OCI-LY3 (cell line): ENCODE measurements at regions not wholly inside any gene's neighbourhood (a gene's known extent, or its start where the extent isn't known, plus 50 kb on each side); places are given as distances from the start of the nearest gene placed in this dataset.

ENCODE experiments used
- H2AFZ ChIP-seq: fragments of 200-600, 300-600 bp; shearing (Covaris generic); 2 replicates; pipeline ENCODE4 v1.6.0; 2014; ENCODE audit warnings: antibody characterized with exemption, low read depth, low read length
- H3K27ac ChIP-seq: fragments of 200-600, 300-600 bp; sonication (generic); 2 replicates; pipeline ENCODE4 v1.5.1; 2014; ENCODE audit warnings: mild to moderate bottlenecking, low read length, moderate library complexity, mixed read lengths
- H3K27me3 ChIP-seq: fragments of 200-600, 300-600 bp; sonication (generic); 2 replicates; pipeline ENCODE4 v1.6.1; 2014; ENCODE audit warnings: low read depth, low read length, mixed read lengths
- H3K36me3 ChIP-seq: fragments of 200-600, 300-600 bp; sonication (generic); replicated peaks from 2 replicates; pipeline ENCODE3; 2014; ENCODE audit warnings: low read depth, low read length, mixed read lengths
- H3K4me1 ChIP-seq: fragments of 300-600, 200-600 bp; sonication (generic); 2 replicates; pipeline ENCODE4 v1.6.1; 2014; ENCODE audit warnings: low read length, mixed read lengths
- H3K4me2 ChIP-seq: fragments of 200-600, 300-600 bp; sonication (generic); 2 replicates; pipeline ENCODE4 v1.6.1; 2014; ENCODE audit warnings: low read length, mixed read lengths
- H3K4me3 ChIP-seq: fragments of 300-600, 200-600 bp; sonication (generic); 2 replicates; pipeline ENCODE4 v1.5.1; 2014; ENCODE audit warnings: antibody characterized with exemption, mild to moderate bottlenecking, low read length, moderate library complexity
- H3K79me2 ChIP-seq: fragments of 300-600, 200-600 bp; shearing (Covaris generic); 2 replicates; pipeline ENCODE4 v1.6.1; 2014; ENCODE audit warnings: mild to moderate bottlenecking, low read length, mixed read lengths
- H3K9ac ChIP-seq: fragments of 300-600, 200-600 bp; shearing (Covaris generic); 2 replicates; pipeline ENCODE4 v1.6.0; 2014; ENCODE audit warnings: mild to moderate bottlenecking, low read length, moderate library complexity
- H3K9me3 ChIP-seq: fragments of 200-600, 300-600 bp; shearing (Covaris generic); 2 replicates; pipeline ENCODE4 v1.6.1; 2014; ENCODE audit warnings: low read length, mixed read lengths; ENCODE audit not compliant: insufficient read depth
- H4K20me1 ChIP-seq: fragments of 200-600, 300-600 bp; sonication (generic); 2 replicates; pipeline ENCODE4 v1.6.1; 2016; ENCODE audit warnings: low read length, mixed read lengths; ENCODE audit not compliant: insufficient read depth
- EZH2phosphoT487 ChIP-seq: fragments of 200-600 bp; shearing (Covaris generic); IDR thresholded peaks from 2 replicates; pipeline ENCODE4 v1.6.1; 2018; ENCODE audit warnings: antibody characterized with exemption, mixed run types, low read depth
- TF ChIP-seq, protein P1 (sequence below): fragments of 200-600, 300-600 bp; sonication (generic); IDR thresholded peaks from 2 replicates; pipeline ENCODE4 v1.5.1; 2014; ENCODE audit warnings: antibody characterized with exemption, low read length, low read depth

DNA sequence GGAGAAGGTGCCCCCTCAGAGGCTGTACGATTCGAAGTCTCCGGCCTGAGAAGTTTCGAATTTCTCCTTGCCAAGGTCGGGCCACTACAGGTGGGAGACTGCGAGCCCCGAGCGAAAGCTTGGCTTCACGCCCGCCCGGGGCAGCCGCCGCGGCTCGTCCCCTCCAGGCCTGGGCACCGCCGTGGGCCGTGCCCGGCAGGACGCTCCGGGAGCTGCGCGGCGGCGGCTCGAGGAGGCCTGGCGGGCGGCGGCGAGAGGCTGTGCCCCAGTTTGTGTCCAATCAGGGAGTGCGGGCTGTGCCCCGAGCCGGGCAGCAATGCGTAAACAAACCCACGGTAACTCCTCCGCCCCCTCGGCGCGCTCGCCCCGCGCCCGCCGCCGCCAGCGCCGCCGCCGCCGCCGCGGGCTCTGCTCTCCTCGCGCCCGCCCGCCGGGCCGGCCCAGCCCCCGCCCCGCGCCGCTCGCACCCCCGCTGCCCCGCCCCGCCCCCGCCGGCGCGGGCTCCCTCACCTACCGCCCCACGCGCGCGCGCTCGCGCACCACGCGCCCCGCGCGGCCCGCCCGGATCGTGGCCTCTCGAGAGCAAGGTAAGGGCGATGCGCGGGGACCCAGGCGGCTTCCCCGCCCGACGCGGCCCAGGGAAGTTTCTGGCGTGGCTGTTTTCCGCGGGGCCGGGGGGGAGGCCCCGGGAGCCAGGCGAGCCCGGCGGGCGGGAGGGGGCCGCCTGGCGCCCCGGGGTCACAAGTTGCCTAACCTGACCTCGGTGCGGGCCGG is 57.8 kb upstream of the PCGF5 start:
- Histone ChIP-seq H3K9ac (peak overlapping the region; percentile 84), H3K4me2 (peak overlapping the region; percentile 93), H2AFZ (0 out of 2 replicates have a peak overlapping the region, but pooled peaks have one; percentile 6), H4K20me1 (peaks cover 5% of the 10 kb centered on the region; the same call in 1 of the 2 replicates), H3K9me3 (no peaks in the 10 kb centered on the region), H3K27me3 (no peaks in the 10 kb centered on the region), H3K27ac (peak overlapping the region; percentile 72), H3K36me3 (no peaks in the 10 kb centered on the region), H3K4me3 (peak overlapping the region; percentile 96), H3K4me1 (peaks cover 16% of the 10 kb centered on the region), H3K79me2 (peaks cover 44% of the 10 kb centered on the region)
- TF ChIP-seq, protein P1, sequence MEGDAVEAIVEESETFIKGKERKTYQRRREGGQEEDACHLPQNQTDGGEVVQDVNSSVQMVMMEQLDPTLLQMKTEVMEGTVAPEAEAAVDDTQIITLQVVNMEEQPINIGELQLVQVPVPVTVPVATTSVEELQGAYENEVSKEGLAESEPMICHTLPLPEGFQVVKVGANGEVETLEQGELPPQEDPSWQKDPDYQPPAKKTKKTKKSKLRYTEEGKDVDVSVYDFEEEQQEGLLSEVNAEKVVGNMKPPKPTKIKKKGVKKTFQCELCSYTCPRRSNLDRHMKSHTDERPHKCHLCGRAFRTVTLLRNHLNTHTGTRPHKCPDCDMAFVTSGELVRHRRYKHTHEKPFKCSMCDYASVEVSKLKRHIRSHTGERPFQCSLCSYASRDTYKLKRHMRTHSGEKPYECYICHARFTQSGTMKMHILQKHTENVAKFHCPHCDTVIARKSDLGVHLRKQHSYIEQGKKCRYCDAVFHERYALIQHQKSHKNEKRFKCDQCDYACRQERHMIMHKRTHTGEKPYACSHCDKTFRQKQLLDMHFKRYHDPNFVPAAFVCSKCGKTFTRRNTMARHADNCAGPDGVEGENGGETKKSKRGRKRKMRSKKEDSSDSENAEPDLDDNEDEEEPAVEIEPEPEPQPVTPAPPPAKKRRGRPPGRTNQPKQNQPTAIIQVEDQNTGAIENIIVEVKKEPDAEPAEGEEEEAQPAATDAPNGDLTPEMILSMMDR: no peak
- TF ChIP-seq EZH2phosphoT487: no peak

DNA sequence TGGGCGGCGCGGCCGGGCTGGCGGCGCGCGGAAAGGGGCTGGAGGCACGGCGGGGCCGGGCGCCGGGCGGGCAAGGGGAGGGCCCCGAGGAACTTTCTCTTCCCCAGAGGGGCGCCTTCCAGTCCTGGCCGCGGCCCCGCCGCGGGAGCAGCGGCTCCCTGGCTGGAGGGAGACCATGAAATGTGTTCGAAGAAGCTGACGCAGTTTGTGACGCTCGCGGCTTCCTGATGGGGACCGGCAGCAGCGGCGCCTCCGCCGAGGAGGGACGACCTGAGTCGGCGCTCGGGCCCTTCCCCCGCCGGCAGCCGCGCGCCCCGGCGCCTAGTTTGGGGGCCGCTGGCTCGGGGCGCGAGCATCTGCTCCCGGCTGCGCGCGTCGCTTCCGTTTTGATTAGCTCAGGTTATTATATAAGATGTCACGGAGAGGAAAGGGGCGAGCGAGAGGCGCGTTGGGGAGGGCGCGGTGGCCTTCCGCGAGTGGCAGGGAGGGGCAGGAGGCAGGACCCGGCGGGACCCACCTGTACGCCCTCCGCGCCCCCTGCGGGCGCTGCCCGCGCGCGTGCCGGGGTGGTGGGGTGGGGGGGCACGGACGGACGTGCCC is 57.1 kb upstream of the PCGF5 start:
- H3K27me3 ChIP-seq: no peaks in the 10 kb centered on the region
- peak overlapping the region; percentile 4; the same call in 1 of the 2 replicates for H2AFZ ChIP-seq
- H3K9me3 ChIP-seq: no peaks in the 10 kb centered on the region
- TF ChIP-seq, protein P1: no peak
- TF ChIP-seq EZH2phosphoT487: no peak
- H3K9ac ChIP-seq: peak overlapping the region; percentile 81
- H3K27ac ChIP-seq: peak overlapping the region; percentile 72
- H3K4me2 ChIP-seq: peak overlapping the region; percentile 92
- peaks cover 51% of the 10 kb centered on the region for H3K79me2 ChIP-seq
- H4K20me1 ChIP-seq: peaks cover 5% of the 10 kb centered on the region; the same call in 1 of the 2 replicates
- H3K4me3 ChIP-seq: peak overlapping the region; percentile 96
- H3K36me3 ChIP-seq: no peaks in the 10 kb centered on the region
- peaks cover 16% of the 10 kb centered on the region for H3K4me1 ChIP-seq

DNA sequence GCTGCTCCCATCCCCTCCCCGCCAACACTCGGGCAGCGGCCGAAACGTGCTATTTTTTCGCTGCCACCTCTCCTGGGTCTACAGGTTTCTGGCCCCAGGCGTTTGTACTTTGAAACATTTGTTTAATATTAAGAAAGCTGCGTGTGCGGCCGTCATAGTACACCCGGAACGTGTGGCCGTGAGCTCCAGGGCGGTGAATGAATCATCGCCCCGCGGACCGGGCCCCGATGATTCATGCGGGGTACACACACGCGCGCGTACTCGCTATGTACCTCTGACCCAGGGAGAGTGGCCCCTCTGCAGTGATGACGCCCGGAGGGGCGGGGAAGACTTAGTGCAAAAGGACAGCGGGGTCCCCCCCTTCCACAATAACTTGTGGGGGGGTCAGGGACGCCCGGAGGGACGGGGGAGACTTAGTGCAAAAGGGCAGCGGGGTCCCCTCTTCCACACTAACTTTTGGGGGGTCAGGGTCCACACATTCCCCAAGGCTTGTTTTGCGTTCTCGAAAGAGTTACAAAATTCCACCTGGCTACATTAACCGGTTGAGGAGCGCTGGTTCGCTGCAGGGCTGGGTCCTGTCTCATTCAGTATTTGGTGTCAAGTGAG is 56.5 kb upstream of the PCGF5 start:
- Histone ChIP-seq H3K36me3 (no peaks in the 10 kb centered on the region), H3K27me3 (no peaks in the 10 kb centered on the region), H3K9me3 (no peaks in the 10 kb centered on the region), H3K9ac (peak overlapping the region; percentile 81), H2AFZ (peak overlapping the region; percentile 4; the same call in 1 of the 2 replicates), H3K4me2 (peak overlapping the region; percentile 92), H3K4me3 (peak overlapping the region; percentile 96), H4K20me1 (peaks cover 5% of the 10 kb centered on the region; the same call in 1 of the 2 replicates), H3K4me1 (peaks cover 16% of the 10 kb centered on the region), H3K27ac (peak overlapping the region; percentile 72), H3K79me2 (peaks cover 53% of the 10 kb centered on the region)
- no peak for TF ChIP-seq EZH2phosphoT487
- TF ChIP-seq, protein P1: no peak
